ENCODE measurements at regions not wholly inside any gene's neighbourhood (a gene's known extent, or its start where the extent isn't known, plus 50 kb on each side); places are given as distances from the start of the nearest gene placed in this dataset.

DNA sequence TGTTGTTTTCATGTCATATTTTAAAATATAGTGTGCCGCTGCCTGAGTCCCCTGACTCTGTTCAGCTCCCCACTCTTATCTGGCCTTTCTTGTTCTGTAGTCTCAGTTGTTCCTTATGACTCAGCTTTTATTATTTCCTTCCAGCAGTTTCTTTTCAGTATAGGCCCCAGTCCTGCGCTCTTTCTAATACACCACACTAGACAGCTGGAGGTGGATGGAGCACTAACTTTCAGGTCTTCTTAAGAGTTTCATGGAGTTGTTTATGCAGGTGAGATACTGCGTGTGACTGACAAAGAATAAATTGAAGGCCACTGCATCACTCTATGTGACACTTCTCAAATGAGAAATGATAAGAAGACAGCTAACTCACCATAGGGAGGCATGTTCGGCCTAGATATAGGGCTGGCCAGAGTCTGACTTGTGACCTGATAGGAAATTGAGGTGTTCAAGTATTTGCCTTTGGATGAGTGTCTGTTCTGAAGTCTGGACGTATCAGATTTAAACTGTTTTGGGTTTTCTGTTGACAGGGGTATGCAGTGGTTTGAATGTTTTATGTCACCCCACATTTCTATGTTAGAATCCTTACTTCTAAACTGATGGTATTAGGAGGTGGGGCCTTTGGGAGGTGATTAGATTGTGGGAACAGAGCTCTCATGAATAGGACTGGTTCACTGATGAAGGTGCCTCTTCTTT is 60.8 kb upstream of the CLMN start:
- DNase-seq, result no peak

GRCh38 chr14:95379634-95380033 is 59.9 kb upstream of the CLMN start:
- no peak for DNase-seq

DNA sequence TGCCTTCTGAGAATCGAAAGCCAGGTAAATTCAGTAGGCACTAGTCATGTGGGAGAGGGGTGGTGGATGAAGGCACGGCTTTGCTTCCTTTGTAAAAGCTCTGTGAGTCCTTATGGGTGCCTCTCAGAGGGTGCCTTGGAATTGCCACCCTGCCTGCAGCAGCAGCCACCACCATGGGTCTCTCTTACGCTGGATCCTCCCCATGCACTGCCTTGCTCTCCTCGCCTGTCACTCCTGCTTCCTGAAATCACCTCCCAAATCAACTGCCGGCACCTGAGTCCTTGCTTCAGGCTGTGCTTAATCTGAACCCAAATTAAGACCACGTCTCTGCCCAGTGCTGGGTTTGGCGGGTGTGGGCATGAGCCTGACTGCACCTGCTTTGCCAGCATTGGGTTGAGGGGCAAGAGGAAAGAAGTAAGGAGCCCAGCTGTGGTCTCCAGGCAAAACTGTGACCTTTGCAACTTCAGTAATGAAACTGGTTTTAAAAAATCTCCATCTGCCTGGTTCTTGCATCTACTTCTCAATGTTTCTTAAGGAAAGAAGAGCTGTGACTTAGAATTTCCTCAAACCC is 55.9 kb upstream of the CLMN start:
- no peak for DNase-seq

DNA sequence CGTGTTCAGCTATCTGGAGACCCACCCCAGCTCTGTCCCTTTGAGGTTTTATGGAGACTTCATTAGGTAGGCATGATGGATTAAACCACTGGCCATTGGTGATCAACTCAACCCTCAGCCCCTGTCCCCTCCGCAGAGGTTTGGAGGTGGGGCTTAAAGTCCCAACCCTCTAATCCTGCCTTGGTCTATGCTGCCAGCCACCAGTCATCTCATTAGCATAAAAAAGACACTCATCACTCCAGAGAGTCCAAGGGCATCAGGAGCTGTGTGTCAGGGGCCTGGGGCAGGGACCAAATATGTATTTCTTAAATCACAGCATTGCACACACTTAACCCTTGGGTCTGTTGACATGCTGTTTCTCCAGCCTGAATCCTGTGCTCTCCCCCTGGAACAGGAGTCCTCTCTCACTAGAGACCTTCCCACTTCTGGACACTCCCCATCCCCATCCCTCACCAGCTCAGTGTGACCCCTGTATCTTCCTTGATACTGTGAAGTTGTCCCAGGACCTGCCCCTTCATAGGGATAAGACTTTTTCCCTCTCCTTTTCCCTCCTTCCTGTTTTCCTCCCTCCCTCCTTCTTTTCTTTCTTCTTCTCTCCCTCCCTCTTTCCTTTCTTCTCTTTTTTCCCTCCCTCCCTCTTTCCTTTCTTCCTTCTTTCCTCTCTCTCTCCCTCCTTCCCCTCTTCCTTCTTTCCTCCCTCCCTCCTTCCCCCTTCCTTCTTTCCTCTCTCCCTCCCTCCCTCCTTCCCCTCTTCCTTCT is 54.7 kb upstream of the CLMN start:
- DNase-seq, result no peak

- no peak for DNase-seq
These were observed 50.4 kb upstream of the CLMN start for GRCh38 chr14:95370076-95370475.

All from CD4-positive, alpha-beta T cell treated with Interleukin-10 for 1 hour (primary cell).